ENCODE measurements at regions not wholly inside any gene's neighbourhood (a gene's known extent, or its start where the extent isn't known, plus 50 kb on each side); places are given as distances from the start of the nearest gene placed in this dataset.

GRCh38 chr2:139296672-139297209 is 516.6 kb upstream of the NXPH2 start:
- no peaks in the 10 kb centered on the region for H3K9me3 ChIP-seq (ENCODE audit: control insufficient read depth, low read depth, low read length)
- H3K9ac ChIP-seq (ENCODE audit: control insufficient read depth, extremely low read depth, insufficient read depth, low read length): no peak overlapping the region
- H3K79me2 ChIP-seq (ENCODE audit: control insufficient read depth, insufficient read depth, low read length): no peaks in the 10 kb centered on the region
- H4K20me1 ChIP-seq (ENCODE audit: control insufficient read depth, extremely low read depth, insufficient read depth, low read length): no peaks in the 10 kb centered on the region
- no peak overlapping the region for H2AFZ ChIP-seq (ENCODE audit: control insufficient read depth, low read length)
- no peak overlapping the region for H3K4me3 ChIP-seq (ENCODE audit: control insufficient read depth in 2 of 3, extremely low read depth in 1 of 3, insufficient read depth in 2 of 3, low read depth in 1 of 3, low read length in 3 of 3)
- TF ChIP-seq CTCF (optimal IDR thresholded peaks at IDR 0.05 in 1 of 3, IDR thresholded peaks at IDR 0.05 in 1 of 3, conservative IDR thresholded peaks at IDR 0.05 in 1 of 3; ENCODE audit: extremely low read depth in 1 of 3, insufficient read depth in 2 of 3, low read length in 3 of 3) (no peak), EZH2 (IDR thresholded peaks at IDR 0.05; ENCODE audit: low read length) (no peak)
- no peak overlapping the region for H3K27ac ChIP-seq (ENCODE audit: control insufficient read depth, insufficient read depth, low read length)
- DNase-seq (ENCODE audit: low read depth, low spot score): no peak
- H3K4me2 ChIP-seq (ENCODE audit: control insufficient read depth, extremely low read depth, insufficient read depth, low read depth, low read length): no peak overlapping the region
- H3K27me3 ChIP-seq (ENCODE audit: control insufficient read depth, extremely low read depth, insufficient read depth, low read length): no peaks in the 10 kb centered on the region
- H3K9me1 ChIP-seq (ENCODE audit: control insufficient read depth, extremely low read depth, insufficient read depth, low read length): no peaks in the 10 kb centered on the region
- no peaks in the 10 kb centered on the region for H3K4me1 ChIP-seq (ENCODE audit: control insufficient read depth, extremely low read depth, insufficient read depth, low read length)
- dilution Hi-C loops (cut with MboI; ENCODE audit: extremely low pct_ligation_motif_present, low sequenced_read_pairs): no loop called here
- H3K36me3 ChIP-seq (ENCODE audit: control insufficient read depth in 2 of 2, extremely low read depth in 1 of 2, insufficient read depth in 2 of 2, low read length in 2 of 2): no peaks in the 10 kb centered on the region
- no peak for FAIRE-seq

DNA sequence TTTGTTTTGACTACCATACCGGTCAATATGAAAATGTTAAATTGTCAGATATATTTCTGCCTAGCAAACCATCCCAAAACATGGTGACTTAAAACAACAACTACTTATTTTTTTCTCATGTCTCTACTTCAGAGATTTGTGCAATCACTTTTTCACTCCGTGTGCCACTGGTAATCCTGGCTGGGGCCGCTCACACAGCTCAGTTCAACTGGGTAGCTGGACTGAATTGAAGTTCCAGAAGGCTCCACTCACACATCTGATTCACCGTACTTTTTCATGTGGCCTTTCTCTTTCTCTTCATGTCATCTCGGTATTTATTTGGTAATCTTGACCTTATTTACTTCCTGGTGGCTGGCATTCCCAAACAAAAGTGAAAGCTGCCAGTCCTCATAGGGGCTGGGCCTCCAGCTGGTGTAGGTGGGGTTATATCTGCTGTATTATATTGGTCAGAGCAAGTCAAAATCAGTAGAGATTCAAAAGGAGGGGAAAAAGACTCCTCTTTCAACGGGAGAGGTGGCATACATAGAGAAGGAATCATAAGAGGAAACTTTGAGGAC is 513.9 kb upstream of the NXPH2 start:
- Histone ChIP-seq H4K20me1 (ENCODE audit: control insufficient read depth, extremely low read depth, insufficient read depth, low read length) (no peaks in the 10 kb centered on the region), H3K27ac (ENCODE audit: control insufficient read depth, insufficient read depth, low read length) (no peak overlapping the region), H3K4me1 (ENCODE audit: control insufficient read depth, extremely low read depth, insufficient read depth, low read length) (no peaks in the 10 kb centered on the region), H3K27me3 (ENCODE audit: control insufficient read depth, extremely low read depth, insufficient read depth, low read length) (no peaks in the 10 kb centered on the region), H2AFZ (ENCODE audit: control insufficient read depth, low read length) (no peak overlapping the region), H3K9ac (ENCODE audit: control insufficient read depth, extremely low read depth, insufficient read depth, low read length) (no peak overlapping the region), H3K36me3 (ENCODE audit: control insufficient read depth in 2 of 2, extremely low read depth in 1 of 2, insufficient read depth in 2 of 2, low read length in 2 of 2) (no peaks in the 10 kb centered on the region), H3K79me2 (ENCODE audit: control insufficient read depth, insufficient read depth, low read length) (no peaks in the 10 kb centered on the region), H3K9me1 (ENCODE audit: control insufficient read depth, extremely low read depth, insufficient read depth, low read length) (no peaks in the 10 kb centered on the region), H3K4me2 (ENCODE audit: control insufficient read depth, extremely low read depth, insufficient read depth, low read depth, low read length) (no peak overlapping the region), H3K9me3 (ENCODE audit: control insufficient read depth, low read depth, low read length) (no peaks in the 10 kb centered on the region), H3K4me3 (ENCODE audit: control insufficient read depth in 2 of 3, extremely low read depth in 1 of 3, insufficient read depth in 2 of 3, low read depth in 1 of 3, low read length in 3 of 3) (no peak overlapping the region)
- TF ChIP-seq CTCF (optimal IDR thresholded peaks at IDR 0.05 in 1 of 3, IDR thresholded peaks at IDR 0.05 in 1 of 3, conservative IDR thresholded peaks at IDR 0.05 in 1 of 3; ENCODE audit: extremely low read depth in 1 of 3, insufficient read depth in 2 of 3, low read length in 3 of 3): no peak
- TF ChIP-seq EZH2 (IDR thresholded peaks at IDR 0.05; ENCODE audit: low read length): no peak
- DNase-seq (ENCODE audit: low read depth, low spot score) (no peak), FAIRE-seq (no peak)
- dilution Hi-C loops (cut with MboI; ENCODE audit: extremely low pct_ligation_motif_present, low sequenced_read_pairs): no loop called here
